HG03460 (cell line): ENCODE measurements at regions not wholly inside any gene's neighbourhood (a gene's known extent, or its start where the extent isn't known, plus 50 kb on each side); places are given as distances from the start of the nearest gene placed in this dataset.

Experiments used
- ATAC-seq: cut with Tn5 transposase; IDR thresholded peaks from one replicate; pipeline ENCODE4 v1.9.1; 2021; ENCODE audit not compliant: unreplicated experiment

- no peak for ATAC-seq
Measured at GRCh38 chr5:166166071-166166470, 2125.4 kb upstream of the WWC1 start.

DNA sequence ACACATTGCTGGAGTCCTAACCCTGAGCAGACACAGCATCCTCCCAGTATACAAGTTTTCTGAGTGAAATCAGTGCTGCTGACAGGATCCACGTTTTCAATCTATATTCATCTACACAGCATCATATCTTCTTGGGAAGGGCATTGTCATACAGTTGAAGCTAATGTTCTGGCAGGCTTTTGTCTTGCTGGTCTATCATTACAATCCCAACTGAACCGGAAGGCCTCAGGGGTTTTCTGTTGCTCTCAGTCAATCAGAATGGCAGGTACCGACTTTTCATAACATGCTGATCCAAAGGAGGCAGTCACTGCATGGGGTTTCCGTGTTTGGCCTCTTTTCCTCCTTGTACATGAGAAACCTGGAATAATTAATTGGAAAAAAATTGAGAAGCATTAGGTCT, 2118.8 kb upstream of the WWC1 start:
- ATAC-seq = no peak

DNA sequence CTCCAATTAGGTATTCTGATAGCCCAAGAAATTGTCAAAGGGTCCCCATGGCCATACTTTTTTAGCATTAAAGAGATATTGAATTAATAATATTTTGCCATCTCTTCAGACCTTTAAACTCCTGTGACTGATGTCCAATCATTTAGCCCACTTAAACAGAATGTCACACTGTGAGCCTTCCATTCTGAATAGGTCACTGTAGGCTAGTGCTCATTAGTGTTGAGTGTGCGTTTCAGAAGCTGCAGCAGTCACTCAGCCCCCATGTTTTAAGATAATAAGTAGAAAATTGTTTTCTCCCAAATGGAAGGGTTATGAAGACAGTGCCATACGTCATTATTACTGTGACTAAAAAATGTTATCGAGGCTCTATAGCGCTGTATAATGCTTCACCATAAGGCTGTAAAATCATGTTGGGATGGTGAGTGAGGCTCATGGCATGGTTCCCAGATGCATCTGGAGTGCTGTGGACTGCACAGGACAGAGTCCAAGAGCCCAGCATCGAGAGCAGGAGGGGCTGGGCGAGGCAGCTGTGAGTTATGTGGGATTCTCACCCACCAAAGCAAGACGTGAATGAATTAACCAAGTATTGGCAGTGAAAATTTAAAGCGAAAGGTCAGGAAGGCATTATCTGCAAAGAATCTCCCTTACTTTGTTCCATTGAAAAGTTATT, 2112.9 kb upstream of the WWC1 start:
- no peak for ATAC-seq

DNA sequence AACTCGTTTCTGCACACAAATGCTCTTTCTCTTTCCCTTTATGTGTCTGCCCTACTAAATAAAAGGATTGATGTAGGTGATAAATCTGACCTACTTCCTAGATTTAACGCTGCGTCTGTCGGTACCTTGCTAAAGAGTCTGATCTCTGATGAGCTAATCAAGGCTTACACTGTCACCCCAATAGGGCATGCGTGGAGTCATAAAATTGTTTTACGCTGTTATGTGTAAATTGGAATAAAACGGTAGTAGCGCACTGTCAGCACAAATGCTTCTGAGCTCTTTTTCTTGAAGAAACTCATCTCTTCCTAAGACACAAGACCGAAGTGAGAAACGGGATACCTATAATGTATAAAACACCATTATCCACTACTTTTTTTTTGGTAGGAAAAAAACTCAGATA, 2106.3 kb upstream of the WWC1 start:
- no peak for ATAC-seq

GRCh38 chr5:166188501-166189325, 2102.7 kb upstream of the WWC1 start:
- no peak for ATAC-seq

DNA sequence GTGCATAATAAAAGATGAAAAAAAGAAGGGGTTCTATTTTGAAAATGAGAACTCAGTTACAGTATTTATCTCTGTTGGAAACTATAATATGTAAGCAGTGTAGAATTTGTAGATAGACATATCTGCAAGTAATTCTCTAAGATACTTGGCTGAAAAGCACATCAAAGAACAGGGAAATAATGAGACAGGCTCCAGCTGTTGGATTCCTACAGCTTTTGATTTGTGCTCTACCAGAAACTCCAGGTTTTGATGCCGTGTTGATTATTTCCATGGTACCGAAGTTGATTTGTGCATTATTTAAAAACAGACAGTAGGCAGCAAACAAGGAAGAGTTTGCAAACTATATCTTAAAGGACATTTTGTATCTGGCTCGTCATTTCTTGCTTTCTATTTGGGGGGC, 2098.7 kb upstream of the WWC1 start:
- ATAC-seq = no peak

DNA sequence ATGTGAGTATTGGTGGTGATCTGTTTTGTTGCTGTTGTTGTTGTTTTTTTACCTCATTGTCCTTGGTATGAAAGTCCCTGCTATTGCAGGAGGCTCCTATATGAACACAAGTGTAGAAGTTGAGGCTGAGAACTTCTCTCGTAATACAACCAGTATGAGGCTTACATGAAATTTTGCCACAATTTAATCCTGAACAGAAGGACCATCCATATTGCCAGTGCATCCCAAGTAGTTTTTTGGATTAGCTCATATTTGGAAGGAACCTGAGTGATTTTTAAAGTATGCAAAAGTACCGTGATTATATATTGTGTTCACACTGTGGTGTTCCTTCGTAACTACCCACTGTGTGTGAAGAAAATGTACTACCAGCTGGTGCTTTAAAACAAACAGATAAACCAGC, 2095.5 kb upstream of the WWC1 start:
- no peak for ATAC-seq

GRCh38 chr5:166200532-166200931, 2090.9 kb upstream of the WWC1 start:
- no peak for ATAC-seq

DNA sequence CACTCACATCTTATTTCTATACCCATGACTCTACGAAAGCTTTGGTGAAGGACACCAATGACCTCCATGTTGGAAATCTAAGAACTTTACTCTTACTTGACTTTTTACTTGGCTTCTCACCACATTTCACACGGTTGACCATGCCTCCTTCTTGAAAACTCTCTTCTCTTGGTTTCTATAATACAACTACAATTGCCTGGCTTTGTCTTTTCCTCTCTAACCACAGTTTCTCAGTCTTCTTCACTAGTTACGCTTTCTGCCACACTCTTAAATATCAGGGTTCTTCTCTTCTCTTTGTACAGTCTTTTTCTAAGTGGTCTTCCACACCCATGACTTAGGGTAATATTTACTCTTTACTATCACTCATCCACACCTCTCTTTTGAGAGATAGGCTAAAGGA, 2079.8 kb upstream of the WWC1 start:
- no peak for ATAC-seq

GRCh38 chr5:166236327-166236726, 2055.1 kb upstream of the WWC1 start:
- no peak for ATAC-seq

DNA sequence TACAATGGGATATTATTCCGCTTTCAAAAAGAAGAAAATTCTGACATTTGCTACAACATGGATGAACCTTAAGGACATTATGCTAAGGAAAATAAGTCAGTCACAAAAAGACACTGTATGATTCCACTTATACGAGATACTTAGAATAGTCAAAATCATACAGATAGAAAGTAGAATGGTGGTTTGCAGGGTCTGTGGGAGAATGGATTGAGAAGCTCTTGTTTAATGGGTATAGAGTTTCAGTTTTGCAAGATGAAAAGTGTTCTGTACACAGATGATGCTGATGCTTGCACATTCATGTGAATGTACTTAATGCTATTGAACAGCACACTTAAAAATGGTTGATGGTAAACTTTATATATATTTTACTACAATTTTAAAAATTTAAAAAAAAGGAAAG, 2050.7 kb upstream of the WWC1 start:
- no peak for ATAC-seq

GRCh38 chr5:166245556-166245955, 2045.9 kb upstream of the WWC1 start:
- ATAC-seq = no peak

- no peak for ATAC-seq
Measured at GRCh38 chr5:166251786-166252185, 2039.7 kb upstream of the WWC1 start.

DNA sequence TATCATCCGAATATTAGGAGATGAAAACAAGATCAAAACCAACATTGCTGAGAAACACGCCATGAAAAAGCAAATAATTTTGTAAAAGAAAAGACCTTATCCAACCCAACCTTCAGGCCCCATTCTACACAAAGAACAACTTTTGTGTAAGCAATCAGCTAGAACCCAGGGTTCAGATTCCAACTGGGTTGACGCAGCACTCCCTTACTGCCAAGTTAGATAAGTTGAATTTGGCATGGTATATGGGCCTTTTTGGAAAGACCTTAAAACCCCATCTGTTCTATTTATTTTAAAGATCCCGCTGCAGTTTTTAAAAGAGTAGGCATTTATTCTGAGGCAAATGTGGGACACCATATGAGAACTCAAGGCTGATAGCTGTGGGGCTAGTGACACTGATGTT, 2033.8 kb upstream of the WWC1 start:
- no peak for ATAC-seq

DNA sequence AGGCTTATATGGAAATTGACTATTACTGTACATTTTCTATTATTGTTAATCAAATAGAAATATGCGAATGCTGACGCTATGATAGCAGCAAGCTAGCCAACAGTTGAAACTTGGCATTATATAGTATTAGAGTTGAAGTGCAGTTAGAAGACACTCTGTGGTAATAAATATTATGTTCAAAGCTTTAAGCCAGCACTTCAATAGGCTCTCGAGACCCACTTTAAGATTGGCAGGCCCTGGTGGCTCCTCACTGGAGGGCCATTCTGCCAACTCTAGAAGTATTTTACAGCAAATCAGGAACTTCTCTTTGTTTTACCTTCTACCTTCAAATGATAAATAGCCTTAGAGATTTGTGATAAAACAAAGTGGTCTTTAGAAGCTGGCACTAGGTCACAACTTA, 2029.0 kb upstream of the WWC1 start:
- no peak for ATAC-seq

DNA sequence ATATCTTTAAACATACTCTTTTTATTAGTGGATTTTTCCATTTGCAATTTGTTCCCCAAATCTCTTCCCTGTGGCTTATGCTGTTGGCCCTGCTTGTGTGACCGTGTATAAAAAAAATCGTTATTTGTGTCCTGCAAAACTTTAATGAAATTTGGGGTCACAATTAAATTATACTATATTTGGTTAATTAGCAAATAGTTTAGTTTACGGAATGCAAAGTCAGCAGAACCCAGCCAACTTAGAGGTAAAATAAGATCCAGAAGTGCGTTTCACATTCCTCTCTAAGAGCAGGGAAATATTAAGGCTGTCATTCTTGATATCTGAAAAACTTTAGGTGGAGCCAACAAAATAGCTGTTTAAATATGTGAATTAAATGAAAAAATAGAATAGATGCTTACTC, 2023.5 kb upstream of the WWC1 start:
- ATAC-seq = no peak

DNA sequence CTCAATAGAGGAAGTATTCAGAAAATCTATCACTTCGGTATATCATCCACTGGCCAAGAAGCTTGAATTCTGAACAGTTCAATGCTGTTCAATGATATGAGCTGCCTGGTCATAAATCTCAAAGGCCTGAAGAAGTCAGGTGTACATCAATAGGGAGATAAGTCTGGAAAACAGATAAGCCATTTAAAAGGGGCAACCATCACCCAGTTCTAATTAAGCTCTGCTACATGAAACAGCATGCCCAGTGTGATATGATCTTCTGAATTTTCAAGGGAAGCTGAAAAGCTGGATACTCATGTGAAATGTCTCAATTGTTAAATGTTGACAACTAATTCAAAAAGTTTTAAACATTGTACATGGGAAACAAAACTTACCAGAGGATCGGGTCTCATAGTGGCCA, 2020.7 kb upstream of the WWC1 start:
- ATAC-seq = no peak

DNA sequence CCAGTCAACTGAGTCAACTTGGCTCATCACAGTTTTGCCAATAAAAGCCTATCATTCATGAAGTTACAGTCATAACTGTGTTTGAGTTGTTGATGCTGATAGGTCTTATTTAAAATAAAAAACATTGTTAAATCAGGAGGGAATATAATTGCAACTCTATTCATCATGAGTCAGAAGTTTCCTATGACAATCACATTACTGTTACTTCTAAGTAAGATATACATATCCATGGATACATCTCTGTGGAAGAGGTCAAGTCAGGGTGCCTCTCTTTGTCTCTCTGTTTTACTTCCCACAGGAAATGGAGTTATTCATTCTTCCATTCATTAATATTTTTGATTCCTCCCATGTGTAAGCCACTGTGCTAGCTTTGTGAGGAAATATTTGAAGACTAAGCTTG, 2015.4 kb upstream of the WWC1 start:
- ATAC-seq = no peak

GRCh38 chr5:166279828-166280227, 2011.6 kb upstream of the WWC1 start:
- ATAC-seq = no peak

GRCh38 chr5:166281433-166281832, 2010.0 kb upstream of the WWC1 start:
- ATAC-seq = no peak

- ATAC-seq = no peak
Measured at GRCh38 chr5:166282939-166283338, 2008.5 kb upstream of the WWC1 start.

DNA sequence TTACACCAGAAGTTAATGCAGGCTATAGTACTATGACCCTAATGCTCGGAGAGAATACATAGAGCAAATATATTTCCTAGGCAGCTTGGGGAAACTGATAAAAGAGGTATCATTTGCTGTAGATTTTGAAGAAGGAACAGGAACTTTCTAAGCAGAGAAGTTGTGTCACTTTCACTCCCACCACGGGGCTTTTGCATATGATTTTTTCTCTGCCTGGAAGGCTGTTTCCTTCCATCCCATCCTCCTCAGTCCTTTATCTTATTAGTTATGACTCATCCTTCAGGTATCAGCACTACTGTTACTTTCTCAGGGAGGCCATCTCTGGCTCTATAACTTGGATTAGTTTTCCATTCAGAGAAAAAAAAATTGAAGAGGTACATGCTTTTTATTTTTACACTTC, 2006.1 kb upstream of the WWC1 start:
- no peak for ATAC-seq

DNA sequence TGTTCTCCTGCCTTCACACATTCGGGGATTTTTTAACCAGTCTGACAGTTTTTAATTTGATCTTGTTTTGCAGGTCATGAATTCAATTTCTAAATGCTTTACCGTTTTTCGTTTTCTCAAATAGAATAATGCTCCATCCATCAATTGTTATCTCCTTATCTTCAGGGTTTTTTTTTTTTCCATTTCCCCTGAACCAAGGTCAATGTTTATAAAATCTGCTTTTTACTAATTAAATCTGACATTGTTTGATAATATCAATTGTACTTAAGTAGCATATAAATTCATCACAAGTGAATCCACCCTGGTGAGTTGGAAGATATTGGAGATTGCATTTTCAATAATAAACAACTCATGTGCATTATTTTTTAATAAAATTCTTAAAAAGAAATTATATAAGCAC, 2004.6 kb upstream of the WWC1 start:
- no peak for ATAC-seq
